HG03469 (cell line): ENCODE measurements at regions not wholly inside any gene's neighbourhood (a gene's known extent, or its start where the extent isn't known, plus 50 kb on each side); places are given as distances from the start of the nearest gene placed in this dataset.

Experiments
- ATAC-seq: cut with Tn5 transposase; IDR thresholded peaks from one replicate; pipeline ENCODE4 v1.9.1; 2021; ENCODE audit warnings: mild to moderate bottlenecking, moderate library complexity, moderate number of reproducible peaks; ENCODE audit not compliant: unreplicated experiment

- no peak for ATAC-seq
These were observed 156.4 kb upstream of the KL start for GRCh38 chr13:32859707-32860292.

DNA sequence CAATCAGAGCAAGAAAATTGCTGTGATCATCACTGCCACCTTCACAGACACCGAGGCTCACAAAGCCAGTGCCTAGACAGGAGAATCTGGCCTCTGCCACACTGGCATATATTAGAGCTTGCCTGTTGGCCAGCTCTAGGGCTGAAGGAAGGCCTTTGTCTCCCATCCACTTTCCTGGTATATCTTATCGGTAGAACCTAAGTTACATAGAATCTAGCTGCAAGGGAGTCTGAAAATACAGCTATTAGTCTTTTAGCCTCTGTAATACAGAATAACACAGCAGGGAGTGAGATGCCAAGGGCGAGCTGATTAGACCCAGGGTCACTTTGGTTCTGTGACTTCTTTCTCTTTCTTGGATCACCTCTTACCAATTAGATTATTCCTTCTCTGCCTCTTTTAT, 154.9 kb upstream of the KL start:
- no peak for ATAC-seq

- no peak for ATAC-seq
These were observed 152.6 kb upstream of the KL start for GRCh38 chr13:32863596-32863995.

GRCh38 chr13:32866921-32867320, 149.3 kb upstream of the KL start:
- ATAC-seq: no peak

DNA sequence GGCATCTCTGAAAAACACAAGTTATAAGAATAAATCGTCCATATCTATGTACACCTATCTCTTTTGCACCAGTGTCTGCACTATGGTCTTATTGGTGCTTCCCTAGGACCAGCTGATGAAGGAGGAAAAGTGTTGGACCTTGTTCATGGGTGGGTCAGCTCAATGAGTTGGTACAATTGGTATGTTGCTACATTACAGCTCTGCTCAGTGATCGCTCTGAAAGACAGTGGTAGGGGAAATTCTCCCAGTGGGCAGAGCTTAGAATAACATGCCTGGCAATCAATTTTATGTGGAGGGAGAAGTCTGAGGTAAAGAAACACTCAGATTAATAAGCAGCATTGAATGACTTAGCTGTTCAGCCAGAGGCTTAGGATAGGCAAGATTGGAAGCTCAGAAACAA, 138.7 kb upstream of the KL start:
- no peak for ATAC-seq

GRCh38 chr13:32878163-32878562, 138.1 kb upstream of the KL start:
- ATAC-seq: no peak

- ATAC-seq: no peak
These were observed 135.6 kb upstream of the KL start for GRCh38 chr13:32880636-32881035.

DNA sequence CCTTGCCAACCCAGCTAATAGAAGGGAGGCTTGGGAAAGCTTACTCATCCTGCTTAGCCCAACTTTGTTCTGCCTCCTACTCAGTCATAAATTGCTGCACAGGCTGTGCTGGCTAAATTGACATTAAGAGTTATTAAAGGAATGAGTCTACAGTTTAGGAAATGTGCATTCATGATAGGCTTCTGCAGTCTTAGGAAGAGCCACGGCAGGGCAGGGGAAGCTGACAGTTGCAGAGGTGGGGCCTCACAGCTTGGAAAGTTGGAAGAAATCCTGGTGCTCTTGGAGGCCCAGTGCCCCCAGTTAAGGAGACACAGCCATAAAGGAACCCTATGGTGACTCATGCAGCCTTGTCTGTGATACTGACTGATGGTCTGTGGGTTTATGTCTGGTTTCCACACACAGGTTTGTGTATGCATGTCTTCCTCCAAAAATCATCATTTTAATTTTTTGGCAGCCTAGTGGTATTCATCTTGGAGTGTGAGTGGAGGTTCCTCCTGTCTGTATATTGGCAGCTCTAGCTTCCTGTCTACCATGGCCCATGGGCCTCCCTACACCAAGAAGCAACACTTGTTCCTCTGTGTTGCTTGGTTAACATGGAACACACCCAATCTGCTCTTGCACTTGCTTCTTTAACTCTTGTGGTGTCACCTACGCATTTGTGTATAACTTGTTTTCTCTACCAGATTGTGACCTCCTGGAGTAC, 135.0 kb upstream of the KL start:
- no peak for ATAC-seq

- ATAC-seq: no peak
These were observed 134.5 kb upstream of the KL start for GRCh38 chr13:32881777-32882145.

DNA sequence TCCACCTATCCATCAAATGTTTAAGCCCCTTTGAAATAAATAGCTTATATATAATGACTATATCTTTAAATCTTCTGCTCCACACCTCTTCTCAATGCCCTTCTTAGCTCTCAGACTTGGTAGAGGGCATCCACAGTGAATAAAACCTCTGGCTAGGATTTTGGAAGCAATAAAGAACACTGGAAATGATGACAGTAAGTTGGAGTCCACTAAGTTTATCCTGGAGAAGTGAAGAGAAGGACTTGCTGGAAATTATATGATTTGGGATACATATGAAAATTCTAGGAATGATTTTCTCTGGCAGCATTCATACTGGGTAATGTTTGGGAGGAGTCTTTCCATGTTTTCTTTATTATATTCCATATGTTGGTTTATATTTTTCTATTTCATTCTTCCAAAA, 133.5 kb upstream of the KL start:
- ATAC-seq: no peak

- no peak for ATAC-seq
These were observed 132.7 kb upstream of the KL start for GRCh38 chr13:32883474-32883873.

GRCh38 chr13:32887617-32888016, 128.6 kb upstream of the KL start:
- no peak for ATAC-seq

- no peak for ATAC-seq
These were observed 126.1 kb upstream of the KL start for GRCh38 chr13:32889986-32890565.

DNA sequence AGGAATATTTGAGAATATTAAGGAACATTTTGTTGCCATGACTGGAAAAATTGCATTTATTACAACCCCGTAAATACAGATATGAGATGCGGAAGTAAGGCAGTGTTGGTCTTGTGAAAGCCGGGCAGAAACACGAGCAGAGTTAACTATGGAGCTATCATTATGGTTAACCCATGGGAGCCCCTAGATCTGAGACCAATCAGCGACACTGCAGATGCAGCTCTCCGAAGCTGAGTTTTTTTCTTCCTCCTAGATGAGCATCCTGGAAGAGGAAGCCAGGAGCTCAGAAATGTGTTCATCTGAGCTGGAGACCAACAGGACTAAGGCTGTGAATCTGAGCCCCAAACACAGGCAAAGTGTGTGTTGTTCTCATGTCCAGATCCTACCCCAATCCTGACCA, 123.0 kb upstream of the KL start:
- no peak for ATAC-seq

GRCh38 chr13:32894589-32895001, 121.6 kb upstream of the KL start:
- no peak for ATAC-seq

DNA sequence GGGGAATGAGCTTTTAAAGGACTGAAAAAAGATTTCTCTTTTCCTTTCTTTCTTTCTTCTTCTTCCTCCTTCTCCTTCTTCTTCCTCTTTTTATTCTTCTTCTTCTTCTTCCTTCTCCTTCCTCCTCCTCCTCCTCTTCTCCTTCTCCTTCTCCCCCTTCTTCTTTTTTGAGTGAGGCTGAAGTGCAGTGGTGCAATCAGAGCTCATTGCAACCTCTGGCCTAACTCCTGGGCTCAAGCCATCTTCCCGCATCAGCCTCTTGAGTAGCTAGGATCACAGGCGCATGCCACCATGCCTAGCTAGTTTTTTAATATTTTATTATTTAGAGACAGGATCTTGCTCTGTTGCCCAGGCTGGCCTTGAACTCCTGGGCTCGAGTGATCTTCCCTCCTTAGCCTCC, 120.9 kb upstream of the KL start:
- no peak for ATAC-seq

GRCh38 chr13:32897296-32897695, 118.9 kb upstream of the KL start:
- ATAC-seq: no peak

GRCh38 chr13:32902029-32902780, 114.0 kb upstream of the KL start:
- ATAC-seq: no peak

- ATAC-seq: no peak
These were observed 113.3 kb upstream of the KL start for GRCh38 chr13:32902874-32903273.

DNA sequence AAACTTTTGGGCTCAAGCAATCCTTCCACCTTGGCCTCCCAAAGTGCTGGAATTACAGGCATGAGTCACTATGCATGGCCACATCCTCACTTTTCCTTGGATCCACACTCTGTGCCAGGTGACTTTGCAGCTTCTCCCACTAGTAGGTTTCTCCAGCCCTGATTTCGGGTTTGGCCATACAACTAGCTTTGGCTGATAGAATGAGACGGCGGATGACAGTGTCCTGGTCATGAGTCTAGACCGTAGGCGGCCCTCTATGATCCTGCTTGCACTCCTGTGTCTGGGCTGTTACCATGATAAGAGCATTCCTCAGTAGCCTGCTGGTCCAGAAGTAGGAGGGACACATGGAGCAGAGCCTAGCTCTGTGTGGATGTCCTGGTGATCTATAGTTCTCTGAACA, 112.5 kb upstream of the KL start:
- ATAC-seq: no peak

DNA sequence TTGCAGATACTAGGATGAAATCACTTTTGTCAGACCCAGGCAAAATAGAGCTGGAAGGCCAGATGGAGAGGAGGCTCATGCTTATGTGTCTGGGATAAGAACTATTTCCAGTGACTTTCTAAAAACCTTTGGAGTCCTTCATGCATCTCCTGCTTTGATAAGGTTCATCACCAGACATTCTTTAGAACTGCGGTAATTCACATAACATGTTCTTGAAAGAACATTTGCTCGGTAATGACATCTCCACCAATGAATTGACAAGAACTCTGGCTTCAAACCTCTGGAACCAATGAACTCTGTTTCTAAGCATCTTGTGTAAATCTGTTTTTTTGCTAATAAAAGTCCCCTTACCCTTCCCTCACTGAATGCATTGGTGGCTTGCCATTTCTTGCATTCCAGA, 112.0 kb upstream of the KL start:
- no peak for ATAC-seq
